ENCODE measurements at regions not wholly inside any gene's neighbourhood (a gene's known extent, or its start where the extent isn't known, plus 50 kb on each side); places are given as distances from the start of the nearest gene placed in this dataset.
"Not testable (repeated sequence)": the region's sequence is repeated elsewhere in the genome, so short reads cannot be mapped to it uniquely, and the experiment has no call there.

GRCh38 chr12:115806000-115806399, 471.5 kb downstream of the MED13L start:
- no peak for DNase-seq

GRCh38 chr12:115802767-115803166, 474.7 kb downstream of the MED13L start:
- DNase-seq: no peak

DNA sequence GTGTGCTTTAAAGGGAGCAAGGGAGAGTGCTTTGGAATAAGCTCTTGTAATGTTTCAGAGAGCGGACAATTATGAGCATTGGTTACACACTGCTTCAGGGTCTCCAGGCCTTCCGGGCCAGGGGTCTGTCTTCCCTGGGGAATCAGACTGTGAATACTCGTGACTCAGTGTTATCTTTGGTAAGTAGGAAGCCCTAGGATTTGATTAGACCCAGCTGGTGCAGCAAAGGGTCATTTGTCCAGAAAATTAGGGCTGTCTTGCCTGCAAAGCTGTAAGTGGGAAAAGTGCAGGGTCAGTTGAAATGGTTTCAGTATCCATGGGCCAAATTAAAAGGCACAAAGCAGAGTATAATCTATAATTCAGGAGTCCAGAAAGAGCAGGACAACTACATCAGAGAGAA, 475.6 kb downstream of the MED13L start:
- no peak for DNase-seq

DNA sequence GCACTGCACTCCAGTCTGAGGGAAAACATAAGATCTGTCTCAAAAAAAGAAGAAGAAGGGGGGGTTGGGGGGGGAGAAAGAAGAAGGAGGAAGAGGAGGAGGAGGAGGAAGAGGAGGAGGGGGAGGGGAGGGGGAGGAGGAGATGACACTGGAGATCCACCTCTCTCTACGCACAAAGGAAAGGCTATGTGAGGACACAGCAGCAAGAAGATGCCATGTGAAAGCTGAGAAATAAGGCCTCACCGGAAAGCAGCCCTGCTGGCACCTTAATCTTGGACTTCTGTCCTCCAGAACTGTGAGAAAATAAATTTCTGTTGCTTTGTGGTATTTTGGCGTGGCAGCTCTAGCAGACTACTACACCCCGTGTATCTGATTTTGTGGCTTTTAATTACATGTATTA, 477.9 kb downstream of the MED13L start:
- DNase-seq: no peak

GRCh38 chr12:115798309-115798917, 479.1 kb downstream of the MED13L start:
- no peak for DNase-seq

- no peak for DNase-seq
Measured at GRCh38 chr12:115794659-115795081, 482.8 kb downstream of the MED13L start.

GRCh38 chr12:115791331-115791730, 486.2 kb downstream of the MED13L start:
- no peak for DNase-seq

- DNase-seq: no peak
Measured at GRCh38 chr12:115790526-115790925, 487.0 kb downstream of the MED13L start.

DNA sequence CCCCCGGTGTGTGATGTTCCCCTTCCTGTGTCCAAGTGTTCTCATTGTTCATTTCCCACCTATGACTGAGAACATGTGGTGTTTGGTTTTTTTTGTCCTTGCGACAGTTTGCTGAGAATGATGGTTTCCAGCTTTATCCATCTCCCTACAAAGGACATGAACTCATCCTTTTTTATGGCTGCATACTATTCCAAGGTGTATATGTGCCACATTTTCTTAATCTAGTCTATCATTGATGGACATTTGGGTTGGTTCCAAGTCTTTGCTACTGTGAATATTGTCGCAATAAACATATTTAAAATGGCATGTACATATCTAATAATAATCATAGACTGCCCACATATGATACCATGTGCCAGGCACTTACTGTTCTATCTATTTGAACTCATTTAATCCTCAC, 491.0 kb downstream of the MED13L start:
- DNase-seq: not testable (repeated sequence)

DNA sequence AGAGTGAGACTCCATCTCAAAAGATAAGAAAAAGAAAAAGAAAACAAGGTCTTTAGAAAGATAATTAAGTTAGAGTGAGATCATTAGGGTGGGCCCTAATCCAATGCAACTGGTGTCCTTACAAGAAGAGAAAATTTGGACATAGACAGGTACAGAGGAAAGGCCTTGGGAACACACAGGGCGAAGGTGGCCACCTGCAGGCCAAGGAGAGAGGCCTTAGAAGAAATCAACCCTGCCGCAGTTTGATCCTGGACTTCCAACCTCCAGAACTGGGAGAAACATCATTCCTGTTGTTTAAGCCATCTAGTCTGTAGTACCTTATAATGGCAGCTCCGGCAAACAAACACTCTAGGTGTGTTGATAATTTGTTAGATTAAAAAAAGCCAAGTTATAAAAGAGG, 491.9 kb downstream of the MED13L start:
- no peak for DNase-seq

- no peak for DNase-seq
Measured at GRCh38 chr12:115776399-115776798, 501.1 kb downstream of the MED13L start.

GRCh38 chr12:115774148-115774895, 503.2 kb downstream of the MED13L start:
- DNase-seq: no peak

GRCh38 chr12:115771601-115772000, 505.9 kb downstream of the MED13L start:
- DNase-seq: no peak

DNA sequence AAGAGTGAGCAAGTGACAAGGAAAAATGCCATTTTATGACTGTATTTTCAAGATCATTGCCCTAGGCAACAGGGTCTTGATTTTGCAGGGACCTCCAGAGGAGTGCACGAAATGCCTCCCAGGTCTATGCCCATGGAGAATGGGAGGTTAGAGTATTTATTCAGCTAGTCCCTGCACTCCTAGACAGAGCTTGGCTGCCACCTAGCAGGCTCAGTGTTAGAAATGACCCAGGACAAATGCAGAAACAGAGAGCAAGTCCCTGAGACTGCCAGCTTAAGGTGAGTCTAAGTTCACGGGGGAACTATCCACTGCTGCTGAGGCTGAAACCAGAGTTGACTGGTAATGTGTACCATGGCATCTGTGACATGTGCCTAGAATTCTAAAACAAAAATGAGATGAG, 506.4 kb downstream of the MED13L start:
- DNase-seq: no peak

DNA sequence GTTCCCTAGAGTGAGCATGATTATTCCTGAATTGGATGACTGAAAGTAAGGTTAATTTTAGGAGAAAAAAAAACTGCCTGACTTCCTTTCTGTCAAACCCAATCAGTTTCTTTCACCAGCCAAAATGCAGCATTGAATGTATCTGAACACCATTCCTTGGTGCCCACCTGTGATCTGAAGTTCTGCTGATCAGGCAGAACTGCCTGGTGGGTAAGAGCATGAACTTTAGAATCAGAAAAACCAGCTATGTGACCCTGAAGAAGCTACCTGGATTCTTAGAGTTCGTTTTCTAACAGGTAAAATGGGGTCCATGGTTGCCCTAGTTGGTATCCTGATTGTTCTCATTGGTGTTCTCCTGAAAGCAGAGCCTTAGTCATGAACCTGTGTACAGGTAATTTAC, 506.9 kb downstream of the MED13L start:
- no peak for DNase-seq

- no peak for DNase-seq
Measured at GRCh38 chr12:115767916-115768315, 509.6 kb downstream of the MED13L start.

GRCh38 chr12:115763982-115764621, 513.4 kb downstream of the MED13L start:
- DNase-seq: no peak

DNA sequence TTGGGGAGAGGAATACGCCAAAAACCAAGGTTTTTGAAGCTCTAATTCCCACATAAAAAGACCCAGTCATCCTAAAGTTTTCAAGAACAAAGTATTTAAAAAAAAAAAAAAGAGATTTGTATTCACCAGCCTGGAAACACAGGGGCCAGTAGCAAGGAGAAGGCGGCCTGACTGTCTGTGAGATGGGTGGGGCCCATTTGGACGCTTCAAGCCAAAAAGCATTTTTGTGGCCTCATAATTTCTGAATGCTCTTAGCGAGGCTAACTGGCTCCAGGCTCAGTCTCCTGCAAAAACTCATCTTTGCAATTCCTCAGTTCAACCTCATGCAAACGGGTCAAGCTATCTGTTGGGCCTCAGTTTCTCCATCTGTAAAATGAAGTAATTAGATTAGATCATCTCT, 514.1 kb downstream of the MED13L start:
- no peak for DNase-seq

- no peak for DNase-seq
Measured at GRCh38 chr12:115762936-115763335, 514.6 kb downstream of the MED13L start.

DNA sequence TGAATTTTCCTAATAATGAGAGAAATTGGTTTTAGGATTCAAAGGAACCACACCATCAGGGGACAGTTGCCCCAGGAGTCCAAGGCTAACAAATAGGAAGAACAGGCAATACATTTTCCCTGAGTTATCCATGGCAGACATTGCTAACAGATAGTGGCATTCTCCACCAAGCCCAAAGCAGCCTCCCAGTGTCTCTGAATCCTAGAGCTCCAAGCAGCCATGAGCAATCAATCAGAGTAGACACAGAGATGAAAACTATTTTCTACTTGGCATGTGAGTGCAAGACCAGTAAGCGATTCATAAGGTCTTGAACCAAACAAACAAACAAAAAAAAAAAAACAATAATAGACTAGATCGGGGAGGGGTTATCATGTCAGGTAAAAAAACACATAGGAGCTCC, 515.7 kb downstream of the MED13L start:
- no peak for DNase-seq

DNA sequence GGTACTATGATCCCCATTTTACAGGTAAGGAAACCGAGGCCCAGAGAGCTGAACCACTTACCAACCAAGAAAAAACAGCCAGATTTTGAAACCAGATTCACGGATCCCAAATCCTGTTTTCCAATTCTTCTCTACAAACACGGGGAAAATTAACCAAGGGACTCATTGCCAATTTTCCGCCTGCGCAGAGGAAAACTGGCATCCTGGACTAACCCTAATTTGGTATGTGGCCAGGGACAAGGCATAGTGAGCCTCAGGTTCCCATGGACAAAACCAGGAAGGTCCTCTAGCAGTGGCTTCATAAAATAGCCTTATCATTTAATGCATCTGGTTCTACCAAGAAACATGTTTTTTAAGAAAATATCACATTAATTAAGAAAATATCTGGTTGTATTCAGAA, 517.3 kb downstream of the MED13L start:
- DNase-seq: no peak

DNA sequence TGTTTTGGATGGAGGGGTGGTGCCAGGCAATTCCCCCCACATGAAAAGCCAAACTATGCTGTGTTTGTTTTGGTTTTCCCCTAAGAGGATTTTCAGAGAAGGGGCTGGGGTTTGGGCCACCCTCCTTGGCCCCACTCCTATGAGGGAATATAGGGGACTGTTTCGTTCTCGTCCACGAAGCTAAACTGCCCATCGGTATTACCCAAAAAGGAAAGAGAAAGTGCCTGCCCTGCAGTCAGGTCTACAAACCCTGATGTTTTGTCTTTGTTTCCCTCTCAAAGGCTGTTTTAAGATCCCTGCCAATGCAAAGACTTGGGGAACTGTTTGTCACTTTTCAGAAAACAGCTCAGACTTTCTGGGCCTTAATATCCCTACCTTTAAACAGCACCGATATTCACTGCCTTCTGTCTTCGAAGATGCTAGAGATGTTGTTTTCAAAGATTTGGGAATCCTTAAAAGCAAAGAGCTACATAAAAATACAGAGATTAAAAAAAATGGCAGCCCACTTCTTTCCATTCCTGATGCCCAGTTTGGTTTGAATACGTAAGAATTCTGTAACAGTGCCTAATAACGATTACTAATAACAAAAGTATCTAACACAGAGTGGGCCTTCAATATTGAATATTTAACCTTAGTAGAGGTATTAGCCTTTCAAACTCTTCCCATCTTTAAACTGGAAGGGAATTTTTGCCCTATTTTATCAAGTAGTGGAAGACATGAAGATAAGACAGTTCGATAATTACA, 518.4 kb downstream of the MED13L start:
- DNase-seq: no peak

GRCh38 chr12:115758183-115758582, 519.3 kb downstream of the MED13L start:
- no peak for DNase-seq

DNA sequence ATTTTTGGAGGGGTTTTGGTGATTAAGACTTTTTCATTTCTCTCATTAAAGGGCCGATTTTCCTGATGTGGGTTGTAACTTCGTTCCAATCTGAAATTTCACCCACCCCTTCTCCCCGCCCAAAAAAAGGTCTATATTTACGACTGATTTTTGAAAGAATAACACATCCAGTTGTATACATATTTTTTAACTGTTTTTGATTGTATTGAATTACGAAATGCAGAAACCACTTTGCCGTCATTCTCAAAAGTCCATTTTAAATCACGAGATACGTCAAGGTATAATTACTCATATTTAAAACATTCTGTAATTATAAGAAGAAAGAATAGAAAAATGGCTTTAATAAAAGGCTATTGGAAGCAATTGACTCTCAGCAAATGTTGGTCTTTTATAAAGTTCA, 520.7 kb downstream of the MED13L start:
- no peak for DNase-seq

All from GOT3 (cell line).